T-helper 2 cell (primary cell): ENCODE measurements at regions not wholly inside any gene's neighbourhood (a gene's known extent, or its start where the extent isn't known, plus 50 kb on each side); places are given as distances from the start of the nearest gene placed in this dataset.

ENCODE experiments used
- DNase-seq, 5 experiments: peaks; one replicate each; pipeline versions ENCODE4 v3.0.0 to v3.0.0-alpha.2; 2012 to 2022

- DNase-seq, result no peak
Observed at GRCh38 chr6:48213076-48213788, 102.2 kb upstream of the PTCHD4 start.

DNA sequence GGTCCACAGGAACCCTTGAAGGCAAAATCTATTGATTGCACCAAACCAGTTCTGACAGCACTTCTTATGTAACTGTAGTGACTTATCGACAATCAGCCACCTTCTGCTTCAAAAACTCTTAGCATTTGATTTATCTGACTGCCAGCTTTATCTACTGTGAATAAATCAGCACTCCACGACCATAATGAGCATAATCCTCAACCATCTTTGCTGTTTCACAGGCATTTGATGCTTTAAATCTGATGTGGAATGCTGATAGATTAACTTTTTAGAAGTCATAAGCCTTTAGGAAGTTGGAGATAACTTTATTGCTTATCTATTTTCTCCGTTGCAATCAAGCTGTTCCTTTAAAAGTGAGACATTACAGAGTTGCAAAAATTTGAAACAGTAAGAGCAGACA lies 101.5 kb upstream of the PTCHD4 start:
- DNase-seq, result no peak

DNA sequence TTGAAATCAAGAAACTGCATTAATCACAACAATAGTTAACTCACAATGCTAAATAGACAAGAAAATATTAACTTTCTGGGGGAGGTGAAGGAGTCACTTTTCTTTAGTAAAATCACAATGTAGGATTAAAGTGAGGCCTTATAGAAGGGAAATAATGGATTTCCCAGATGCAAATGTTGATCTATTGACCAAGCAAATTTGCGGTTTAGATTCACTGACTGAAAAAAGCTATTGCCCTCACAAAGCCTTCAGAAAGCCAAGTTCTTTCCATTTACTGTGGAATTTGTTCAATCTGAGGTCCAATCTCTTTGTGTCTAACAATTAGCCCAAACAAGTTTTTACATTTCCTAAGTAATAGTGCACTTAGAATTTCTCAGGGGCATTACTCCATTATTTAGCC lies 95.1 kb upstream of the PTCHD4 start:
- no peak for DNase-seq

DNA sequence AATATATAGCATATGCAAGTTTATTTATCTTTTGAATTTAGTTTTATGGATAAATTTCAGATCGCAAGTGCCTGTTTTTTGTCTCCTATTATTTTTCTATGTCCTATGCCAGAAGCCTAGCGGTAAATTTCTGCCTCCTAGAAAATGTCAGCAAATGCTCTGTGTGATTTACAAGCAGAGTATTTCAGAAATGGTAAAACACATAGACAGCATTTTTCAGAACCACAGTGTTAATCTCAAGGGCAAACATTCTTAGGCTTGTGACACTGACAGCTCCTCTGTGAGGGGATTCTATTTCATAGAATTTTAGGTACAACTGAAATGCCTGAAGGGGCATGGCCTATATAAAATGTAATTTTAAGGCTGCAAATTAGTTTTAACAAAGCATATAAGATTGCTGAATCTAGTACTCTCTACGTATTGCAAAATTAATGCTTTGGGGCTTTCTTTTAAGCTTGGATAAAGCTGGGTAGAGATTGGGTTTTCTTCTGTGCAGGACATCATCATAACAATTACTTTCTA lies 89.9 kb upstream of the PTCHD4 start:
- no peak for DNase-seq

GRCh38 chr6:48199499-48199898 lies 88.5 kb upstream of the PTCHD4 start:
- DNase-seq, result no peak

DNA sequence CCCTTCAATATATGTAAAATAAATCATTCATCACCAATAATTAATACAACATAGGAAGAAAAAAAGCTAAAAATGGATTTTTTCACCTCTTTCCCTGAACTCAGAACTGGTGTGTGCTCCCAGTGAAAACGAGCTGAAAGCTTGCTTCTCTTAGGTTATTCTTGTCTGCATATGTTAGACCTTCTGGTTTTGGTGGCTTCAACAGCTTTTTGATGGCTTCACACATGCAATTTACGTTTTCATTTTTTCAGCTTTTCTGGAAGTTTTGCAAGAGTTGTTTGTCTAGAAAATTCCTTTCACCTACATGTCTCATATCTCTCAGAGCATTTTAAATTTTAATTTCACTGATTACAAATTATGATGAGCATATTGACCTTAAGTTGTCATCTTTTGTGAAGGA lies 86.9 kb upstream of the PTCHD4 start:
- no peak for DNase-seq

DNA sequence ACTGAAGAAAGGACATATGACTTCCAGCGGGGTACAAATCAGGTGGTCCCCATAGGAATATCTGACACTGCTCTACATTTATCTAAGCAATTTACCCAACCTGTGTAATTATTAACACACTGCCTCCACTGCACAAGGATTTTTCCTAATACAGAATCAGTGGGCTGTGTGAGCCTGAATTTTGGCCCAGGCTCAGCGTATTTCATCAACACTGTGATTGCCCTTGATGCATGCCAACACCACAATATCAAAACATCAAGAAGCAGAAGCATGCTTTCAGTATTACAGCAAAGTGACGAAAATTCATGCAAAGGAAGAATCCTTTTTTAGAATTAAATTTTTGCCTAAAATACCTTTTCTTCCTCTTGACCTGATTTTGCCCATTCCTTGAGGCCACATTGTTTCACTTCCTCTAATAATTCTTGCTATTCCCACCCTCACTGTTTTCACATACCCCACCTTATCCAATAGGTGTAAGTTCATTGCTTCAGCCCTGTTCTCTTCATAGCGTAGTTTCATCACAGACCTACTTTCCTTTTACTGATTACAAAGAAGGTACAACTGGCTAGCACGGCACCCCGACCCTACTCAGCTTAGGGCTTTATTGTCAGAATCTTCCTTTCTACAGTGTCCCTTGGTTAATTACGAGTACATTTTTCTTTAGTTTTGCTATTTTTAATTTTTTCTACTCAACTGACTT lies 83.7 kb upstream of the PTCHD4 start:
- no peak for DNase-seq

- DNase-seq, result no peak
Observed at GRCh38 chr6:48188158-48188557, 77.2 kb upstream of the PTCHD4 start.

GRCh38 chr6:48186746-48187145 lies 75.7 kb upstream of the PTCHD4 start:
- no peak for DNase-seq

GRCh38 chr6:48184648-48185047 lies 73.7 kb upstream of the PTCHD4 start:
- no peak for DNase-seq

GRCh38 chr6:48183811-48184605 lies 73.0 kb upstream of the PTCHD4 start:
- DNase-seq, result no peak

DNA sequence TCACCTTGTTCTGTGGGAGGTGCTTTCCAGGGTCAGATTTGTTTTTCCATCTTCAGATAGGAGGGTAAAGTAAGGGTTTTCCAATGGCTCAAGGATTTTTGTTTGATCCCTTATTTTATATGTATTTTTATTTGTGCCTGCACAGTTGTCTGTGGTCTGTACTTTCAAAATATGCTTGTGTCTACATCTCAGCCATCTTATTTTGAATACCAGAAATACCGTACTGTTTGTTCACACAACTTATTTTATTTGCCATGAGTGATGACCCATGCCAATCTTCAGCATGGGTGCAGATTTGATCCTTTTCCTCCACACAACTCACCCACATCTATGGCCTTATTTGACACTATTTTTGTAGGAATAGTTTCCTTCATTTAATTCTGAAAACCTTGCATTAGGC lies 72.2 kb upstream of the PTCHD4 start:
- no peak for DNase-seq

GRCh38 chr6:48178700-48179099 lies 67.7 kb upstream of the PTCHD4 start:
- DNase-seq, result no peak

DNA sequence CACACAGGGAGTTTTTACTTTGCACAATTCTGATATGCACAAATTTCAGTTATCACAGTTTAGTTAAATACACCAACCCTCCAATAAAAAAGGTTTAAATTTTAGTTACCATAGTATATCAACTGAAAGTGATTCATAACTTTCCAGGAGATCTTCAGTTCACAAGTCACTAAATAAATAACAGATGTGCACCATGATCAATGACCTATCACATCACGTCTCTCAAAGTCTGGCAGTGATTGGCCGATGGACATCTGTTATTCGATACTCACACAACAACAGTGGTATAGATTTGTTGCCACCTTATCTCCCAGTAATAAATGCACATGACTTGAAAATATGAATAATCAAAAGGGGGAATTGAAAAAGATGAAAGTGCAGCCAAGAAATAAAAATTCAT lies 66.8 kb upstream of the PTCHD4 start:
- no peak for DNase-seq

DNA sequence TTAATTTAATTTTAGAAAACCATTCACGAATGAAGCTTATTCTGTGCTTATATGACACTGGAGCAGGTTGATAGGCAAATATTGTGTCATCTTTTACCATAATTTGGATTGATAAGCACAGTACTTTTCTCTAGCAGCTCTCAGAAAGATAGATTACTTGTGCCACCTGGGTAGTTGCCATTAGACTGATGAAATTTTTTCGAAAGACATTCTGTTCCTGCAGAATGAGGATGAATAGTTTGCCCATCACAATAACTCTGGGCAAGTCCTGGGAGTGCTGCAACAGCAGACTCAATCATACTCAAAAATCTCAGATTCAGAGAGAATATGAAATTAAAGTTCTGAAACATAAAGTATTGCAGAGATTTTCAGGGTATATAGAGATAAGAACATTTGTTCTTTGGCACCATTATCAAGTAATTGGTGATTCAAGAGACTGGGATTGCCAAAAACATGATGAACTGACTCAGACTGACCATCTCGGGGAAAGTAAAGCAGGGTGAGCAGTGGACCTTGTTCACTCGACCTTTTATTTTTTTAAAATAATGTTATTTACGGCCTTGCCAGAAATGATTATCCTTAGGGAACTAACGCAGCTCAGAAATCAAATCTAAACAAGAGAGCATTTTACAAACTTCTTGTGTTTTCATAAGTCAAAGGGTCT lies 65.8 kb upstream of the PTCHD4 start:
- no peak for DNase-seq

DNA sequence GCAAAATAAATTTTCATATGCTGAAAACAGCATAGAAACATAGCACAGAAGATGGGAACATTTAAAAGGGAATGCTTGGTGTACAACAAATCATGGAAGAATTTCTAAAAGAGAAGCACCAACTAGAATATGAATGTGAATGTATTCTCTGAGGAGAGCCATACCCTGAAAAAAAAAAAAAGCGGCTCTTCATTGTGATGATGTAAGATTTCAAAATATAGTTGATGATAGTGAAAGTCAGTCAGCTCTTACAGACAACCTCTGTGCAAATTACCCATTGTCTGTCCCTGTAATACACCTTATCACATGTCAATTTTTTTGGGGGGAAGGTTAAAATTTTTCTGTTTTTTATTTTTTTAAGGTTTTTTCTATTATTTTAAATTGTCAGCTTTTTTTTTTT lies 58.6 kb upstream of the PTCHD4 start:
- no peak for DNase-seq
